ENCODE measurements at regions not wholly inside any gene's neighbourhood (a gene's known extent, or its start where the extent isn't known, plus 50 kb on each side); places are given as distances from the start of the nearest gene placed in this dataset.

DNA sequence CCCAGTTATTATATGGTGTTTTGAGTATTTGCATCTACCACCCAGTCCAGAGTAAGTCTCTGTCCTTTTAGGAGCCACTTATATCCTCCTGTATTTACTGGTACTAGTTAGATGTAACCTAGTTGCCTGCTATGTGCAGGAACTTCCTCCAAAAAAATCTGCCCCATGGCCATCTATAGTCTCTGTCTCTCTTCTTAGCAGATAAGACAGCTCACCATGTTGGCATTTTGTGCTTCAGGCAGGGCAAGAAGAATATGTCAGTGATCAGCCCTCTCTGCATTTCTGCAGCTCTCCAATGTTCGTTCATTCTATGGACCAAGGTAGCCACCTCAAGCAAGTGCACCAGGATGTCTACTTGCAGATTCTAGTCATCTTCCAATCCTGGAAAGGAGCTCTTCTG lies 446.5 kb downstream of the TLE1 start:
- TF ChIP-seq CTCF (conservative IDR thresholded peaks at IDR 0.05) = no peak
- TF ChIP-seq ZFX (IDR thresholded peaks at IDR 0.05) = no peak
- H3K27ac ChIP-seq = no peak overlapping the region

GRCh38 chr9:81239388-81239787 lies 450.0 kb downstream of the TLE1 start:
- TF ChIP-seq CTCF (conservative IDR thresholded peaks at IDR 0.05) = no peak
- no peak for TF ChIP-seq ZFX (IDR thresholded peaks at IDR 0.05)
- no peak overlapping the region for H3K27ac ChIP-seq

DNA sequence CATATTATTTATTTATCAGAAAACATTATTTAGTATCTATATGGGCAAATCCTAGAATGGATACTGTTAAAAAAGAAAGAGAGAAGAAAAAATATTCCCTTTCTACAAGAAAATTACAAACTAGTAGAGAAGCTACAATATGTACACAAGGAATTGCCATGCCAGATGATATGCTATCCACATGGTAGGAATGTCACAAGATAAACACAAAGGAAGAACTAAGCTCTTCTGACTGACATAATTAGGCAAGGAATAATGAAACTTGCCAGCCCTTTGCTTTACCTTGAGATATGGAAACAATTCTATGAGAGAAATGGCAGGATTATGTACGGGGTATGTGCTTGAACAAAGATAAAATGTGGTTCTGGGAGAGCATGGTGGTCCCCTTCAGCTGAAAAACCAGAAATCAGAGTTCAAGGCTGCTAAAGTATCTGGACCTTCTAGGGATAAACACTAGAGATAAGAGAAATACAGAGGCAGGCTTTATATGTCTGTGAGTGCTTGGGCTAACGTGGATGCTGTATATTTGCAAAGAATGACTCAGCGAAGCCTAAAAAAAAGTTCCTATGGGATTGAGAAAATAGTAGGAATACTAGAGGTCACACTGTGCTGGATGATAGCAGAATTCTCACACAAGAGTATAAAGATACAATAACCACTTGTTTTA lies 451.6 kb downstream of the TLE1 start:
- no peak overlapping the region for H3K27ac ChIP-seq
- no peak for TF ChIP-seq ZFX (IDR thresholded peaks at IDR 0.05)

DNA sequence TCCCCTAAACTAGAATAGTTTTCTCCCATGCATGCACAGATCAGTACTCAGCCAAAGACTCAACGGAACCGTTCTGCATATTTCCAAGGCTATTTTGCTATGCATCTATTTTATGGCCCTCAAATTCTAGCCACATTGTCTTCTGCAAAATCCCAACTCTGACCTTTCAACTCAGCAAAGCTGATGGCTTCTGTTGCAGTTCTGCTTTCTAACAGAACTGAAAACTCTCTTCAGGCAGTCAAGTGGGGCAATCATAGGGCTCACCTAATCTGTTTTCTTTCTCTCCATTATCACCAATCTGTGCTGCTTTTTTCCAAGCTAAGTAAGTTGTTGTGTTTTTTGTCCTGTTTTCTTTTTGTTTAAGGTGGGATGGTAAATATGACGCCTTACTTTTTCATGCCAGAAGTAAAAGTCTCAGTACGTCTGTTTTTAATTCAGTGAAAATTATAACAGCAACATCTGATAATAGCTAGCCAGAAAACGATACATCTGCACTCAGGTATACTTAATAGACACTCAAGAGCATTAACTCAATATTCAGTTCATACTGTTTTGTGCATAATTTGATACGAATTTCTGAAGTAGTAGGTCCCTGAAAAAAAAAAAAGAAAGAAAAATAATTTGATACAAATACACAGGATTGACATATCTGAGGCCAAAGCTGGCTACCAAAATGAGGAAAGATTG lies 454.3 kb downstream of the TLE1 start:
- TF ChIP-seq ZFX (IDR thresholded peaks at IDR 0.05) (no peak), CTCF (conservative IDR thresholded peaks at IDR 0.05) (no peak)
- no peak overlapping the region for H3K27ac ChIP-seq

- no peak for TF ChIP-seq ZFX (IDR thresholded peaks at IDR 0.05)
- no peak for TF ChIP-seq CTCF (conservative IDR thresholded peaks at IDR 0.05)
- H3K27ac ChIP-seq = no peak overlapping the region
These were observed 458.3 kb downstream of the TLE1 start for GRCh38 chr9:81231011-81231410.

GRCh38 chr9:81227507-81228245 lies 461.7 kb downstream of the TLE1 start:
- H3K27ac ChIP-seq = no peak overlapping the region
- no peak for TF ChIP-seq CTCF (conservative IDR thresholded peaks at IDR 0.05)
- no peak for TF ChIP-seq ZFX (IDR thresholded peaks at IDR 0.05)

- no peak for TF ChIP-seq ZFX (IDR thresholded peaks at IDR 0.05)
- TF ChIP-seq CTCF (conservative IDR thresholded peaks at IDR 0.05) = no peak
- no peak overlapping the region for H3K27ac ChIP-seq
These were observed 463.8 kb downstream of the TLE1 start for GRCh38 chr9:81225596-81225995.

All from C4-2B (cell line).